GM23338 (cell line): ENCODE measurements at regions not wholly inside any gene's neighbourhood (a gene's known extent, or its start where the extent isn't known, plus 50 kb on each side); places are given as distances from the start of the nearest gene placed in this dataset.

Experiments
- ATAC-seq: fragments of 200-7000 bp; cut with Tn5 transposase; 3 replicates; pipeline ENCODE4 v1.9.1; 2020
- DNase-seq: peaks from one replicate; pipeline ENCODE4 v3.0.0-alpha.2; 2015; ENCODE audit warnings: low spot score
- H2AFZ ChIP-seq: fragments of 200-600 bp; sonication (generic); 2 replicates; pipeline ENCODE4 v1.8.0; 2016; ENCODE audit warnings: antibody characterized with exemption, mild to moderate bottlenecking, moderate library complexity
- H3F3A ChIP-seq: fragments of 200-600 bp; sonication (generic); replicated peaks from 2 replicates; pipeline ENCODE4 v1.8.0; 2017; ENCODE audit warnings: antibody characterized with exemption, mixed run types, low read depth
- H3K27ac ChIP-seq: fragments of 200-600 bp; sonication (generic); 2 replicates; pipeline ENCODE4 v1.6.1; 2016; ENCODE audit warnings: low read depth
- H3K27me3 ChIP-seq: fragments of 200-600 bp; sonication (generic); 2 replicates; pipeline ENCODE4 v1.8.0; 2016; ENCODE audit warnings: mild to moderate bottlenecking, mixed run types, moderate library complexity; ENCODE audit not compliant: insufficient read depth
- H3K36me3 ChIP-seq: fragments of 200-600 bp; sonication (generic); 2 replicates; pipeline ENCODE4 v1.8.0; 2016; ENCODE audit warnings: mild to moderate bottlenecking; ENCODE audit not compliant: insufficient read depth
- H3K4me1 ChIP-seq: fragments of 200-600 bp; sonication (generic); 2 replicates; pipeline ENCODE4 v1.8.0; 2016; ENCODE audit warnings: mild to moderate bottlenecking, moderate library complexity; ENCODE audit not compliant: insufficient read depth
- H3K4me2 ChIP-seq: fragments of 200-600 bp; sonication (generic); 2 replicates; pipeline ENCODE4 v1.7.1; 2017; ENCODE audit warnings: mixed run types
- H3K4me3 ChIP-seq: fragments of 200-600 bp; sonication (generic); 2 replicates; pipeline ENCODE4 v1.6.1; 2016; ENCODE audit warnings: mixed run types
- H3K79me2 ChIP-seq: fragments of 200-600 bp; sonication (generic); replicated peaks from 2 replicates; pipeline ENCODE4 v1.8.0; 2017; ENCODE audit warnings: mild to moderate bottlenecking; ENCODE audit not compliant: insufficient read depth
- H3K9me2 ChIP-seq: fragments of 200-600 bp; sonication (generic); 2 replicates; pipeline ENCODE4 v1.8.0; 2017; ENCODE audit not compliant: insufficient read depth
- H4K20me1 ChIP-seq: fragments of 200-600 bp; sonication (generic); replicated peaks from 2 replicates; pipeline ENCODE4 v1.8.0; 2017; ENCODE audit warnings: mild to moderate bottlenecking; ENCODE audit not compliant: insufficient read depth
- H3K27ac Mint-ChIP-seq: 2 replicates; pipeline ENCODE4 v1.8.0; 2020; ENCODE audit warnings: inconsistent platforms, mild to moderate bottlenecking, moderate library complexity, mixed read lengths
- H3K27me3 Mint-ChIP-seq: 3 replicates; pipeline ENCODE4 v1.8.0; 2022; ENCODE audit warnings: low read depth, mild to moderate bottlenecking, moderate library complexity, mixed read lengths, inconsistent platforms; ENCODE audit not compliant: insufficient read depth, poor library complexity
- H3K36me3 Mint-ChIP-seq: 3 replicates; pipeline ENCODE4 v1.8.0; 2021; ENCODE audit warnings: low read depth, mild to moderate bottlenecking, inconsistent platforms, moderate library complexity, mixed read lengths
- H3K4me1 Mint-ChIP-seq: 3 replicates; pipeline ENCODE4 v1.8.0; 2020; ENCODE audit warnings: mild to moderate bottlenecking, inconsistent platforms, mixed read lengths
- H3K4me3 Mint-ChIP-seq: 3 replicates; pipeline ENCODE4 v1.8.0; 2021; ENCODE audit warnings: moderate library complexity, mild to moderate bottlenecking, inconsistent platforms, mixed read lengths
- H3K9me3 Mint-ChIP-seq: 3 replicates; pipeline ENCODE4 v1.8.0; 2020; ENCODE audit warnings: moderate library complexity, mild to moderate bottlenecking, inconsistent platforms, mixed read lengths
- CREB1 ChIP-seq: fragments of 250-450 bp; sonication (Bioruptor Pico); IDR thresholded peaks from 2 replicates; pipeline ENCODE4 v1.5.0; 2020; ENCODE audit warnings: low read depth, mild to moderate bottlenecking, moderate library complexity
- CTCF ChIP-seq, 2 experiments: fragments of 200-600 bp in 1 of 2; sonication (generic) in 1 of 2; conservative IDR thresholded peaks; 2 replicates each; pipeline versions ENCODE4 v1.5.1 to v1.6.1; 2016 to 2017; ENCODE audit warnings: antibody characterized with exemption in 2 of 2, low read depth in 2 of 2, mild to moderate bottlenecking in 2 of 2, moderate library complexity in 1 of 2
- ETS1 ChIP-seq: IDR thresholded peaks from 2 replicates; pipeline ENCODE4 v1.6.1; 2016; ENCODE audit warnings: antibody characterized with exemption
- JUNB ChIP-seq: IDR thresholded peaks from one replicate; pipeline ENCODE4 v1.6.1; 2016; ENCODE audit warnings: antibody characterized with exemption; ENCODE audit not compliant: unreplicated experiment
- STAT1 ChIP-seq: IDR thresholded peaks from one replicate; pipeline ENCODE4 v1.6.1; 2016; ENCODE audit warnings: antibody characterized with exemption; ENCODE audit not compliant: unreplicated experiment
- ZNF114 ChIP-seq: fragments of 250-450 bp; sonication (Bioruptor Pico); IDR thresholded peaks from 2 replicates; pipeline ENCODE4 v1.5.0; 2020; ENCODE audit warnings: mild to moderate bottlenecking, moderate library complexity
- ZNF462 ChIP-seq: fragments of 250-450 bp; sonication (Bioruptor Pico); IDR thresholded peaks from 2 replicates; pipeline ENCODE4 v1.5.0; 2020; ENCODE audit warnings: mild to moderate bottlenecking, moderate library complexity

GRCh38 chr21:35915030-35915429, 145.3 kb downstream of the SETD4 start (continued):
- no peak for TF ChIP-seq ZNF462 (CRISPR knock-in tag)
- TF ChIP-seq JUNB, result no peak
- TF ChIP-seq STAT1, result no peak

GRCh38 chr21:35911412-35912191, 148.7 kb downstream of the SETD4 start:
- H3K27ac Mint-ChIP-seq, result no peak overlapping the region
- Histone ChIP-seq H3K36me3 (no peaks in the 10 kb centered on the region), H3F3A (no peaks in the 10 kb centered on the region), H3K4me1 (peaks cover 12% of the 10 kb centered on the region; the same call in 1 of the 2 replicates), H3K4me2 (no peak overlapping the region), H3K27me3 (no peaks in the 10 kb centered on the region), H3K9me2 (peaks cover 19% of the 10 kb centered on the region), H2AFZ (no peak overlapping the region), H3K79me2 (no peaks in the 10 kb centered on the region), H3K27ac (no peak overlapping the region), H3K4me3 (no peak overlapping the region), H4K20me1 (no peaks in the 10 kb centered on the region)
- no peak for DNase-seq
- no peak overlapping the region for H3K4me3 Mint-ChIP-seq
- ATAC-seq, result no peak
- peaks cover 15% of the 10 kb centered on the region for H3K9me3 Mint-ChIP-seq
- peaks cover 13% of the 10 kb centered on the region; the same call in 2 of the 3 replicates for H3K36me3 Mint-ChIP-seq
- peaks cover 20% of the 10 kb centered on the region; the same call in 2 of the 3 replicates for H3K4me1 Mint-ChIP-seq
- no peaks in the 10 kb centered on the region for H3K27me3 Mint-ChIP-seq
- TF ChIP-seq CTCF (conservative IDR thresholded peaks at IDR 0.05; ENCODE audit: low read depth in 2 of 2) (no peak), CREB1 (CRISPR knock-in tag) (no peak), ZNF114 (CRISPR knock-in tag) (no peak), ETS1 (no peak)
